GM12878 (cell line): ENCODE measurements at regions not wholly inside any gene's neighbourhood (a gene's known extent, or its start where the extent isn't known, plus 50 kb on each side); places are given as distances from the start of the nearest gene placed in this dataset.

Source experiments
- ATAC-seq: fragments of 200-7000 bp; cut with Tn5 transposase; 3 replicates; pipeline ENCODE4 v1.9.1; 2020; ENCODE audit warnings: mild to moderate bottlenecking, moderate library complexity
- BruUV-seq: library from RNA; stranded (reverse); fragments of 400-500 nt; replicated peaks from 2 replicates; lab custom pipeline; 2021; lab: Mats Ljungman, UMichigan
- CTCF ChIA-PET: fragments of 300-600 bp; sonication (Branson Sonifier 250); formaldehyde crosslinking; extraction: SDS; loops from one replicate; lab custom pipeline; 2021; ENCODE audit warnings: inconsistent platforms; lab: Yijun Ruan, JAX
- POLR2A ChIA-PET: fragments of 350-600 bp; formaldehyde crosslinking; extraction: SDS; loops from one replicate; lab custom pipeline; 2021; ENCODE audit warnings: inconsistent platforms; lab: Charles Lee
- RAD21 ChIA-PET: fragments of 300-600 bp; sonication (Branson Sonifier 250); formaldehyde crosslinking; loops from one replicate; lab custom pipeline; 2023; ENCODE audit warnings: antibody characterized with exemption; ENCODE audit not compliant: unreplicated experiment; lab: Charles Lee
- SMC1A ChIA-PET: fragments of 300-600 bp; sonication (Branson Sonifier 250); formaldehyde crosslinking; loops from one replicate; lab custom pipeline; 2023; ENCODE audit not compliant: unreplicated experiment, uncharacterized antibody; lab: Charles Lee
- DNase-seq: peaks from one replicate; pipeline ENCODE4 v3.0.0-alpha.2; 2011; ENCODE audit warnings: low read depth, low spot score
- FAIRE-seq: peaks from 3 replicates; lab custom pipeline; 2011; peaks lifted over from hg19 to GRCh38; lab: Jason Lieb, UNC
- H2AFZ ChIP-seq: 2 replicates; pipeline ENCODE4 v1.6.0; 2011; ENCODE audit warnings: low read depth, low read length, control low read depth; ENCODE audit not compliant: control insufficient read depth
- H3K27ac ChIP-seq: 2 replicates; pipeline ENCODE4 v1.5.1; 2011; ENCODE audit warnings: control low read depth; ENCODE audit not compliant: control insufficient read depth, insufficient read depth
- H3K27me3 ChIP-seq, 2 experiments: replicated peaks in 1 of 2; 2 replicates each; pipeline versions ENCODE4 v1.6.0 to v1.6.1; 2011; ENCODE audit warnings: low read length in 1 of 2; ENCODE audit not compliant: control insufficient read depth in 2 of 2, insufficient read depth in 2 of 2
- H3K36me3 ChIP-seq, 2 experiments: 2 replicates each; pipeline ENCODE4 v1.5.1; 2011; ENCODE audit warnings: low read length in 1 of 2; ENCODE audit not compliant: control insufficient read depth in 2 of 2, insufficient read depth in 2 of 2
- H3K4me1 ChIP-seq: 2 replicates; pipeline ENCODE4 v1.6.1; 2011; ENCODE audit warnings: mild to moderate bottlenecking, low read length, moderate library complexity, mixed read lengths; ENCODE audit not compliant: control insufficient read depth, insufficient read depth
- H3K4me2 ChIP-seq: 2 replicates; pipeline ENCODE4 v1.6.0; 2011; ENCODE audit warnings: control low read depth; ENCODE audit not compliant: control insufficient read depth, insufficient read depth
- H3K4me3 ChIP-seq: fragments of 200-600 bp; sonication (generic); 2 replicates; pipeline ENCODE4 v1.5.1; 2016
- H3K79me2 ChIP-seq: 2 replicates; pipeline ENCODE4 v1.6.0; 2011; ENCODE audit warnings: low read length; ENCODE audit not compliant: control insufficient read depth, insufficient read depth
- H3K9ac ChIP-seq: 2 replicates; pipeline ENCODE4 v1.8.0; 2011; ENCODE audit warnings: low read length, control low read depth, mixed read lengths; ENCODE audit not compliant: control insufficient read depth, insufficient read depth
- H3K9me3 ChIP-seq: replicated peaks from 3 replicates; pipeline ENCODE4 v1.5.1; 2011; ENCODE audit warnings: mild to moderate bottlenecking, low read length; ENCODE audit not compliant: control insufficient read depth, insufficient read depth
- H4K20me1 ChIP-seq: 2 replicates; pipeline ENCODE4 v1.6.0; 2011; ENCODE audit not compliant: control insufficient read depth, insufficient read depth
- DPF2 ChIP-seq: fragments of 450-650 bp; IDR thresholded peaks from 2 replicates; pipeline ENCODE4 v1.6.1; 2017; ENCODE audit warnings: mild to moderate bottlenecking
- IKZF2 ChIP-seq, 2 experiments: fragments of 450-650 bp; IDR thresholded peaks; 2 replicates each; pipeline ENCODE4 v1.6.1; 2017; ENCODE audit warnings: mild to moderate bottlenecking in 2 of 2, moderate library complexity in 2 of 2
- NFIC ChIP-seq: IDR thresholded peaks from 2 replicates; pipeline ENCODE4 v1.6.1; 2012; ENCODE audit warnings: low read depth, mild to moderate bottlenecking, inconsistent platforms, low read length, moderate library complexity
- WGBS: methylation state at CpG from one replicate; pipeline ENCODE4 v1.1.6; 2016; ENCODE audit warnings: low lambda C conversion rate; ENCODE audit not compliant: insufficient replicate concordance, insufficient coverage; ENCODE audit errors: missing lambda C conversion rate; 5-methylcytosine and 5-hydroxymethylcytosine counted together
- in situ Hi-C: fragments of 300-500 bp; cut with MboI; formaldehyde crosslinking; loops from 9 replicates; pipeline ENCODE4 v1.14.3; 2018; ENCODE audit warnings: mixed read lengths
- intact Hi-C: fragments of 100-400 bp; cut with micrococcal nuclease; formaldehyde crosslinking; loops from one replicate; pipeline ENCODE4 v1.14.2; 2022; ENCODE audit not compliant: unreplicated experiment
- TF ChIP-seq, protein P1 (sequence below): IDR thresholded peaks from 2 replicates; pipeline ENCODE4 v1.6.1; 2012; ENCODE audit warnings: low read length, inconsistent platforms
- TF ChIP-seq, protein P2 (sequence below): fragments of 450-650 bp; IDR thresholded peaks from 2 replicates; pipeline ENCODE4 v1.6.1; 2016; ENCODE audit warnings: mild to moderate bottlenecking

DNA sequence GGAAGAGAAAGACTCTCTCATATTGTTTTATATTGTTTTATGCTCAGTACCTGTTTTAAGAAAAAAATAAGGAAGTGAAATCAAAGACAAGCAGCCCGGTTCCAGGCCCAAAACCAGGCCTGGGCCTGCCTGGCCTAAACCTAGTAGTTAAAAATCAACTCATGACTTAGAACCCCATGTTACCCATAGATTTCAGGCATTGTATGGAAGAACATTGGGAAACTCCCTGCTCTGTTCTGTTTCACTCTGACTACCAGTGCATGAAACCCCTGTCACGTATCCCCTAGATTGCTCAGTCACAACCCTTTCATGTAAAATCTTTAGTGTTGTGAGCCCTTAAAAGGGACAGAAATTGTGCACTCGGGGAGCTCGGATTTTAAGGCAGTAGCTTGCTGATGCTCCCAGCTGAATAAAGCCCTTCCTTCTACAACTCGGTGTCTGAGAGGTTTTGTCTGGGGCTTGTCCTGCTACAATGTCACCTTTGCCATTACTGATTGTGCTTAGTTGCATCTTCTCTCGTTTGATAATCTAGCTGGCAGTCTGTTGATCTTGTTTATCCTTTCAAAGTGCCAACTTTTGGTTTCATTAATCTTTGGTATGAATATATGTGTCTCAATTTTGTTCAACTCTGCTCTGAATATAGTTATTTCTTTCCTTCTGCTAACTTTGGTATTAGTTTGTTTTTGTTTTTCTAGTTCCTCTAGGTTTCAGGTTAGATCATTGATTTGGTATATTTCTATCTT lies 842.8 kb upstream of the NDST4 start (continued):
- TF ChIP-seq IKZF2 (IDR thresholded peaks at IDR 0.05) (peak; percentile 80 to 85), DPF2 (0 out of 2 replicates have a peak, but pooled peaks have one; percentile 50), NFIC (peak; percentile 42; the same call in 1 of the 2 replicates)

DNA sequence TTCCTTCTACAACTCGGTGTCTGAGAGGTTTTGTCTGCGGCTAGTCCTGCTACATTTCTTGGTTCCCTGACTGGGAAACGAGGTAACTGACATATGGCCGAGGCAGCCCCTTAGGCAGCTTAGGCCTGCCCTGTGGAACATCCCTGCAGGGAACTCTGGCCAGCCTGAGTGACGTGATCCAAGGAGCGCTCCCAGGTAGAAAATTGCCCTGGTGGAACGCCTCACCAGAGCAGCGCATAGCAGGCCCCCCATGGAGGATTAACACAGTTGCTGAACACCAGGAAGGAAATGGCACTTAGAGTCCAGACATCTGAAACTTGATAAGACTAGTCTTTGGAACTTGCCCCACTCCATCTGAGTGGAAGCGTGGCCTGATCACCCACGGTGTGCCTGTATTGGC lies 837.4 kb upstream of the NDST4 start:
- H3K27me3 ChIP-seq = no peaks in the 10 kb centered on the region
- ChIA-PET POLR2A (no interaction called here), CTCF (no interaction called here), SMC1A (no interaction called here), RAD21 (no interaction called here)
- in situ Hi-C loops (no loop called here), intact Hi-C loops (loop anchor here (10.0 kb wide), 1 partner anchor 676 kb away; no protein-coding TSS in a partner anchor)
- peaks cover 4% of the 10 kb centered on the region; the same call in 2 of the 3 replicates for H3K9me3 ChIP-seq
- H2AFZ ChIP-seq = peak overlapping the region; percentile 58
- H3K4me2 ChIP-seq = peak overlapping the region; percentile 11; the same call in 1 of the 2 replicates
- ATAC-seq (peak; percentile 46), FAIRE-seq (no peak), DNase-seq (no peak)
- BruUV-seq = TSS peak; percentile 96
- H3K27ac ChIP-seq = peak overlapping the region; percentile 80
- no peaks in the 10 kb centered on the region for H3K36me3 ChIP-seq
- peaks cover 6% of the 10 kb centered on the region for H3K4me1 ChIP-seq
- H3K79me2 ChIP-seq = no peaks in the 10 kb centered on the region
- WGBS = 47% methylated on average over 9 of the region's 10 CpGs
- H3K9ac ChIP-seq = peak overlapping the region; percentile 35
- H4K20me1 ChIP-seq = no peaks in the 10 kb centered on the region
- TF ChIP-seq, protein P1, sequence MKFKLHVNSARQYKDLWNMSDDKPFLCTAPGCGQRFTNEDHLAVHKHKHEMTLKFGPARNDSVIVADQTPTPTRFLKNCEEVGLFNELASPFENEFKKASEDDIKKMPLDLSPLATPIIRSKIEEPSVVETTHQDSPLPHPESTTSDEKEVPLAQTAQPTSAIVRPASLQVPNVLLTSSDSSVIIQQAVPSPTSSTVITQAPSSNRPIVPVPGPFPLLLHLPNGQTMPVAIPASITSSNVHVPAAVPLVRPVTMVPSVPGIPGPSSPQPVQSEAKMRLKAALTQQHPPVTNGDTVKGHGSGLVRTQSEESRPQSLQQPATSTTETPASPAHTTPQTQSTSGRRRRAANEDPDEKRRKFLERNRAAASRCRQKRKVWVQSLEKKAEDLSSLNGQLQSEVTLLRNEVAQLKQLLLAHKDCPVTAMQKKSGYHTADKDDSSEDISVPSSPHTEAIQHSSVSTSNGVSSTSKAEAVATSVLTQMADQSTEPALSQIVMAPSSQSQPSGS = no peak
- TF ChIP-seq, protein P2, sequence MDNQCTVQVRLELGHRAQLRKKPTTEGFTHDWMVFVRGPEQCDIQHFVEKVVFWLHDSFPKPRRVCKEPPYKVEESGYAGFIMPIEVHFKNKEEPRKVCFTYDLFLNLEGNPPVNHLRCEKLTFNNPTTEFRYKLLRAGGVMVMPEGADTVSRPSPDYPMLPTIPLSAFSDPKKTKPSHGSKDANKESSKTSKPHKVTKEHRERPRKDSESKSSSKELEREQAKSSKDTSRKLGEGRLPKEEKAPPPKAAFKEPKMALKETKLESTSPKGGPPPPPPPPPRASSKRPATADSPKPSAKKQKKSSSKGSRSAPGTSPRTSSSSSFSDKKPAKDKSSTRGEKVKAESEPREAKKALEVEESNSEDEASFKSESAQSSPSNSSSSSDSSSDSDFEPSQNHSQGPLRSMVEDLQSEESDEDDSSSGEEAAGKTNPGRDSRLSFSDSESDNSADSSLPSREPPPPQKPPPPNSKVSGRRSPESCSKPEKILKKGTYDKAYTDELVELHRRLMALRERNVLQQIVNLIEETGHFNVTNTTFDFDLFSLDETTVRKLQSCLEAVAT = 0 out of 2 replicates have a peak, but pooled peaks have one; percentile 21
- TF ChIP-seq, all 136 proteins: peak for 1
- H3K4me3 ChIP-seq = no peak overlapping the region
